Stimulated activated CD4-positive, alpha-beta T cell treated with anti-CD3 and anti-CD28 coated beads, Interleukin-4, amount 100 ng/mL, for 4 hours (primary cell): ENCODE measurements at regions not wholly inside any gene's neighbourhood (a gene's known extent, or its start where the extent isn't known, plus 50 kb on each side); places are given as distances from the start of the nearest gene placed in this dataset.

Source experiments
- DNase-seq, 2 experiments: peaks; one replicate each; pipeline ENCODE4 v3.0.0-alpha.2; 2020

GRCh38 chr3:28109829-28110228, 131.6 kb upstream of the CMC1 start:
- DNase-seq = no peak

DNA sequence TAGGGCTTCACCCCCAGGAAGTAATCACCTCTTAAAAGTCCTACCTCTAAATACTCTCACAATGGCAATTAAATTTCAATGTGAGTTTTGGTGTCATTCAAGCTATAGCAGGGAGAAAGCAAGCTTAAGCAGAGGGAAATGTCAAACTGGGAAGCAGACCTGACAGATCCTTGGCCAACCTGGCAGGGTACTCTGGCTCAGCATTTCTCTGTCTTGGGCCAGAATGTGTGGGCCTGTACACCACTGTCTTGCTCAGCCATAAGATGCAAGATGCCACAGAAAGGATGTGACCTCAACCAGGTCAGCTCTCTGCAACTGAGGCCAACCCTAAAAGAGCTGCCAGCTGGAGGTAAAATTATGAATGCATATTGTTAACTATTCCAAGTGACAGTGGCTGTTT, 130.6 kb upstream of the CMC1 start:
- no peak for DNase-seq

DNA sequence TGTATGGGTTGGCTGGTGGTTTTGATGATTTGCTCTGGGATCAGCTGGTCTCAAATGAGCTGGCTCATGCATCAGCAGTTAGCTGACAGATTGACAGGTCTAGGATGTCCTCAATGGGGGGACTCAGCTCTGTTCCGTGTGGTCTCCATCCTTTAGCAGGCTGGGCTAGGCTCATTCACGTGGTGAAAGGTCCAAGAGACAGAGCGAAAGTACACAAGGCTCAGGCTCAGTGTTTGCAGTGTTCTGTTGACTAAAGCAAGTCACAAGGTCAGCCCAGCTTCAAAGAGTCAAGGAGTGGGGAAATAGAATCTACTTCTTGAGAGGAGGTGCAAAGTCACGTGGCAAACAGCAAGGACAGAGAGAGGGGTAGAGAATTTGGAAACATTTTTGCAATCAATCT, 126.5 kb upstream of the CMC1 start:
- no peak for DNase-seq

GRCh38 chr3:28115316-28115715, 126.1 kb upstream of the CMC1 start:
- DNase-seq = no peak

GRCh38 chr3:28117598-28117997, 123.8 kb upstream of the CMC1 start:
- DNase-seq = no peak

DNA sequence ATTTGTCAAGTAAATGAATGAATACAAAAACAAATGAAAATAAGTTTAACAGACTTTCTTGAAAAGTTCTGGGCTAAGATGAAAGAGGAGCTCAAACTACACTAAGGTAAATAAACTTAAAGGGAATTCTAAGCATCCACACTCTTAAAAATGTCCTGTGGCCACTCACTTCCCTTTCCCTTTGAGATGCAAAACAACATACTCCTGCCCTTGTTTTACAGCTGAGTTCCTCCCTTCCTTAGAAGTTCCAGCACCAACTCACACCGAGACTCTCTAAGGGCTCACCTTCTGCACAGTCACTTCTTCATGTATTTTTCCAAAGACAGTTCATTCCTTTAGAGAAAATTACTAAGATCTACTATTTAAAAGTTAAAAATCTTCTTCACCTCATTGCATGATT, 123.3 kb upstream of the CMC1 start:
- DNase-seq = no peak

GRCh38 chr3:28122227-28122626, 119.2 kb upstream of the CMC1 start:
- DNase-seq = no peak

DNA sequence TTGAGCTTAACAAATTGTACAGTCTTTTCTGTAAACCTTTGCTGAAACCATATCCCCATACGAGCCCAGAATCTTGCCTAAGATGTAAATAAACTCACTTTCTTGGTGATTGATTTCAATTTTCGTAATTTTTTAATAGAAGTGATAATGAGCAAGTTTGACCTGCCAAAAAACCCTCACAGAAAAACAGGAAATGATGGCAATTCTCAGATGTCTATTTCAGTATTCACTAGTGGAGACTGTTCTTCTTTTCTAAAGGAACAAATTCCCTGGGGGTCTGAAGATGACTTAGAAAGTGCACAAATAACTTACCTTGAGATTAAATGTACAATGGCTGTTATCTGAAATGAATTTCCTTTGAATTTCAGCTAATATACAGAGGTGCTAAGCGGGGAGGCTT, 116.5 kb upstream of the CMC1 start:
- DNase-seq = no peak

GRCh38 chr3:28125342-28125741, 116.1 kb upstream of the CMC1 start:
- DNase-seq = no peak

DNA sequence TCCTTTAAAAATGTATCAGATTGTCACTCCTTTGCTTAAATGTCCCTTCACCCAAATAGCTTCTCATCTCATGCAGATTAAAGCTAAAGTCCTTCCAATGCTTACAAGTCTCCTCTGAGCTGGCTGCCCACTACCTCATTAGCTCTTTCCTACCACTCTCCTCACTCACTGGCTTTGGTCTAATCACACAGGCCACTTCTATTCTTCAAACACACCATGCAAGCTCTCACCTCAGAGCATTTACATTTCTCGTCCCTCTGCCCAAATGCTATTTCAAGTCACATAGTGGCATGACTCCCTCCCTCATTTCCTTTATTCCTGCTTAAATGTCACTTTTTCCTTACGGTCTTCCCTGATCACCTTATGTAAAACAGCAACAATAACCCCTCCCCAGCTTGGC, 110.6 kb upstream of the CMC1 start:
- no peak for DNase-seq

DNA sequence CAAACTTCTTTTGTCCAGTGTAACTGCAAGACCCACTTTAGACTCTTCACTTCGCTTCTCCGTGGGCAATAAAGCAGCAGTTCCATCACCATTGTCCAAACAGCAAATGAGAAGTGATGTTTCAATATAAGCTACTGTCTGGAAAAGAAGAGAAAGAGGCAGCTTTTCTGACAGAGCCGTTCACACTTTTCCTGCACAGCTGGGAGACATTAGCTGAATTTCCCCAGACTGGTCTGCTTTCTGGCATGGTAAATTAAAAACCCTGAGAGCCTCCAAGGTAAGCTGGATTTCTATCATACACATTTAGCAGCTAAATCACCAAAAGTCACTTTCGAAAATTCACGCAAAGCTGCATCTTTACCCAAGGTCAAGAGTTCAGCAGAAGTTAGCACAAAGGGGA, 108.5 kb upstream of the CMC1 start:
- DNase-seq = no peak

DNA sequence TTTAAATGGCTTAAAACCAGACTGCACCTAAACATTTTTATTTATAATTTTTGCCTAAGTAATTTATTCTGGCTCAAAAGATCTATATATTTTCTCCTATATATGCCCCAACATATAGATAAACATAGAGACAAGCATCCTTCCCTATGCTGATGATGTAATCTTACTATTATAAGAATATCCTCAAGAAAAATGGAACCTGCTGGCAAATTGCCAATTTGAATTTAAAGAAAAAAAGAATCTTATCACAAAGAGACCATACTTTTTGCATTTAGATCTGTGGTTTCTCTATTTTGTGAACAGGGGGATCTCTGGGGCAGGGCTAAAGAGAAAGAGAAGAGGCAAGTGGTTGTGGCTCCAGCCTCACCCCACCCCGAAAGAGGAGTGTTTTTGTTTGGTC, 107.2 kb upstream of the CMC1 start:
- DNase-seq = no peak

GRCh38 chr3:28134792-28135375, 106.5 kb upstream of the CMC1 start:
- DNase-seq = no peak

- DNase-seq = no peak
Observed at GRCh38 chr3:28136607-28137216, 104.7 kb upstream of the CMC1 start.

GRCh38 chr3:28138043-28138610, 103.3 kb upstream of the CMC1 start:
- no peak for DNase-seq

GRCh38 chr3:28139288-28139687, 102.1 kb upstream of the CMC1 start:
- DNase-seq = no peak

GRCh38 chr3:28139967-28140634, 101.3 kb upstream of the CMC1 start:
- no peak for DNase-seq

DNA sequence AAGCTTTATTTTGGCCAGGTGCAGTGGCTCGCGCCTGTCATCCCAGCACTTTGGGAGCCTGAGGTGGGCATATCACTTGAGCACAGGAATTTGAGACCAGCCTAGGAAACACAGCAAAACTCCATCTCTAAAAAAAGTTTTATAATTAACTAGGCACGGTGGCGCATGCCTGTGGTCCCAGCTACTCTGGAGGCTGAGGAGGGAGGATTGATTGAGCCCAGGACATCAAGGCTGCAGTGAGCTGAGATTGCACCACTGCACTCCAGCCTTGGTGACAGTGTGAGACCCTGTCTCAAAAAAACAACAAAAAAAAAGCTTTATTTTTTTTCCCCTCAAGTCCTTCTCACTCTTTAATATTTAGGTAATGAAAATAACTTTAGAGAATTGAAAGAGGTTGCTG, 100.8 kb upstream of the CMC1 start:
- DNase-seq = no peak

DNA sequence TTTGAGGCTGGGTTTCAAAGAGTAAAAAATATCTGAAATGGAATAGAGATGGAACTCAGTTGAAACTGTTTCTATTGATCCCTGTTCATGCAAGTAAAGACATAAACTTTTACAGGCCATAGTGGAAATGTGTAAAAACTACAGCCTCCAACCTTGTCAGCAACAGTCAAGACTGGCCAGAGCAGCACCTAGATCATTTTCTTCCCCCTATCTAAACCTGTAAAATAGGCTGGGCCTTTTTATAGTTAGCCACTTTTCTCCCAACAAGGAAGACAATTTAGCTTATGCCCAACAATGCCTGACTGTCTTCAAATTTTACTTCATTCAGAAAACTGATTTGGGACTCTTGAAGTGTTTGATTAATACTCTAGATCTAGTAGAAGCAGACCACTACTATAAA, 91.5 kb upstream of the CMC1 start:
- no peak for DNase-seq

DNA sequence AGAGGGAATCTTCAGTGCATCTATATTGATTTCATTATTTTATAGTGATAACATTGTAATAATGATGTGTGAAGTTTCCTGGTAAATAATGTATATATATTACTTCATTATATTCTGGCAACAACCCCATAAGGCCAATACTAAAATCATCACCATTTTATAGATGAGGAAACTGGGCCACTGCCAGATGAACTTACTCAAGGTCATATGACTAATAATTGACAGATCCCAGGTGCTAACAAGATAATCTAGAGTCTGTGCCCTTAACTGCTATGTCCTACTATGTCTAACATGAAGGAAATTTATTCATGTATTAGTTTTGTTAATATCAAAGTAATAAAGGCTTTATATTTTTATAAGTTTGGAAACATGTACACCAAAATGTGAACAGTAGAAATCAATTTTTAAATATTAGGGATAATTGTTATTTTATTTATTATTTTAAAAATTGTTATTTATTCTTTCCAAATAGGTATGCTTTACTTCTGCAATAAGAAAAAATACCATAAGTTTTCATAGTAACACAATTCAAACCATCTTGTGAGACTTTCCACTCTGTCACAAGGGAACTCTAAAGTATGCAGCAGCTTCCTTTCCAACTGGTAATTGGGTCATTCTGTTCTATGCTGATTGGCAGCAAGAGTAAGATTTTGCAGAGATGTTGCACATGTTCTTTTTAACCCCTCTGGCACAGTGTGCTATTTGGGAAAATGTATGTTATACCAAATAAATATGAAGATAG, 90.8 kb upstream of the CMC1 start:
- no peak for DNase-seq

- no peak for DNase-seq
Observed at GRCh38 chr3:28151207-28151550, 90.2 kb upstream of the CMC1 start.

DNA sequence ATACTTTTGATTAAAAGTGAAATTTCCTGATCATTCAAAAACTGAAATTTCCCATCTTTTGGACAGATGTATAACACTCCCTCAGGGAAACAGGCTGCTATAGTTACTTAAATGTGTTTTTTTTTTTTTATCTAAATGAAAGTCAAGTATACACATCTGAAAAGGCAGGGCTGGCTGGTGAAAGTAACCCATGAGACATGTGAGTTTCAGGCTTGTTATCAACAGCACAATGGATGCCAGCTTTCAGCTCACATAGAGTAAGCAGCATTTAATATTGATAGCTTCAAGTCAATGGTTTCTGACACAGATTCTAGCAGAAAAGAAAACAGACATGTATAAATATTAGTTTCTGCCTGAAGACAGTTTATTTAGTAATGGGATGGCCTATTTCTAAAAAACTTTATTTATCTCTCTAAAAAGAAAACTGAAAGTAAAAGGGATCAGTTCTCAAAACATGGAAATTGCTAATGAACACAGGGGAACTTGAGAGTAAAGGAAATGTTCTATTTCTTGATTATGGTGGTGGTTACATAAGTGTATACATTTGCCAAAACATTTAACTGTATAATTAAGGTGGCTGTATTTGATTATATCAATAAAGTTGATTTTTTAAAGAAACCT, 89.7 kb upstream of the CMC1 start:
- DNase-seq = no peak

DNA sequence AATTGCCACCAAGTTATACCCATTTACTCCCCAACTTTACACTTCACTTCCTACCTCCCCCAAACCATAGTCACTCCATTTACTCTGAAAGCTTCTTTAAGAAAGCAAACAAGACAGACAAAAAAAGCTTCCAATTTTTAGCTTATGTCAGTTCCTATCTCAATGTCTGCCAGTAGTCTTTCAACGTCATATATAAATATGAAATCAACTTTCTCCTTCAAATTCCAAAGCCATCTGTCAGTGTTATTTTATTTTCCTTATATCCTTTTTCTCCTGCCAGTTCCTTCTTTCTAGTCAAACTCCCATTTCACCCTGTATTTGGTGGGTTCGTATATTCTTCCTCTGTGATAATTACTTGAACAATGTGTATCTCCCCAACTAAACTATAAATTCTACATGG, 85.8 kb upstream of the CMC1 start:
- no peak for DNase-seq
